WTC11 (cell line): ENCODE measurements at regions not wholly inside any gene's neighbourhood (a gene's known extent, or its start where the extent isn't known, plus 50 kb on each side); places are given as distances from the start of the nearest gene placed in this dataset.
"Not testable (repeated sequence)": the region's sequence is repeated elsewhere in the genome, so short reads cannot be mapped to it uniquely, and the experiment has no call there.

Experiments
- ATAC-seq: fragments of 200-7000 bp; cut with Tn5 transposase; 2 replicates; pipeline ENCODE4 v1.10.0; 2021; ENCODE audit warnings: mild to moderate bottlenecking, moderate library complexity
- CTCF ChIA-PET: fragments of 300-600 bp; sonication (Branson Sonifier 250); formaldehyde crosslinking; loops from one replicate; lab custom pipeline; 2021; ENCODE audit warnings: antibody characterized with exemption; lab: Charles Lee
- POLR2A ChIA-PET: fragments of 350-600 bp; sonication (Branson Sonifier 250); formaldehyde crosslinking; loops from one replicate; lab custom pipeline; 2021; ENCODE audit warnings: antibody characterized with exemption; lab: Charles Lee
- DNase-seq: peaks from one replicate; pipeline ENCODE4 v3.0.0; 2021; ENCODE audit warnings: low spot score
- H3K27ac Mint-ChIP-seq: 2 replicates; pipeline ENCODE4 v1.8.0; 2021; ENCODE audit warnings: mixed read lengths
- H3K27me3 Mint-ChIP-seq: 2 replicates; pipeline ENCODE4 v1.8.0; 2021; ENCODE audit warnings: low read depth, mild to moderate bottlenecking, moderate library complexity, mixed read lengths
- H3K36me3 Mint-ChIP-seq: 2 replicates; pipeline ENCODE4 v1.8.0; 2021; ENCODE audit warnings: mixed read lengths
- H3K4me1 Mint-ChIP-seq: 2 replicates; pipeline ENCODE4 v1.8.0; 2022; ENCODE audit warnings: mixed read lengths
- H3K4me3 Mint-ChIP-seq: 2 replicates; pipeline ENCODE4 v1.8.0; 2021; ENCODE audit warnings: mild to moderate bottlenecking, moderate library complexity, mixed read lengths
- H3K9me3 Mint-ChIP-seq: 2 replicates; pipeline ENCODE4 v1.8.0; 2021; ENCODE audit warnings: mixed read lengths
- CREM ChIP-seq: sonication (generic); formaldehyde crosslinking; IDR thresholded peaks from 2 replicates; pipeline ENCODE4 v1.8.1; 2022; ENCODE audit warnings: mild to moderate bottlenecking, missing genetic modification reagents, moderate library complexity
- ELF4 ChIP-seq: sonication (generic); formaldehyde crosslinking; IDR thresholded peaks from 2 replicates; pipeline ENCODE4 v1.8.1; 2022; ENCODE audit warnings: low read depth, mild to moderate bottlenecking, moderate library complexity, missing genetic modification reagents
- ESRRA ChIP-seq: sonication (generic); formaldehyde crosslinking; IDR thresholded peaks from 2 replicates; pipeline ENCODE4 v1.8.1; 2022; ENCODE audit warnings: mild to moderate bottlenecking, missing genetic modification reagents, borderline replicate concordance
- GRHL2 ChIP-seq: fragments of 250-450 bp; sonication (Bioruptor Pico); IDR thresholded peaks from 2 replicates; pipeline ENCODE4 v1.8.0; 2022; ENCODE audit warnings: mild to moderate bottlenecking, moderate library complexity; ENCODE audit not compliant: insufficient replicate concordance, severe bottlenecking
- JAZF1 ChIP-seq: fragments of 250-450 bp; sonication (Bioruptor Pico); IDR thresholded peaks from 2 replicates; pipeline ENCODE4 v1.9.0; 2021; ENCODE audit warnings: moderate library complexity, mild to moderate bottlenecking, inconsistent platforms
- MYBL2 ChIP-seq: sonication (generic); formaldehyde crosslinking; IDR thresholded peaks from 2 replicates; pipeline ENCODE4 v1.8.1; 2023; ENCODE audit warnings: mild to moderate bottlenecking, moderate library complexity, missing genetic modification reagents
- NR2C2 ChIP-seq: sonication (generic); formaldehyde crosslinking; IDR thresholded peaks from 2 replicates; pipeline ENCODE4 v1.8.0; 2022; ENCODE audit warnings: mild to moderate bottlenecking, missing genetic modification reagents
- PRRX2 ChIP-seq: fragments of 250-450 bp; sonication (Bioruptor Pico); IDR thresholded peaks from 2 replicates; pipeline ENCODE4 v1.8.0; 2021; ENCODE audit warnings: mild to moderate bottlenecking
- RELA ChIP-seq: sonication (generic); formaldehyde crosslinking; IDR thresholded peaks from 2 replicates; pipeline ENCODE4 v1.8.1; 2022; ENCODE audit warnings: missing genetic modification reagents, mild to moderate bottlenecking, borderline replicate concordance
- RORB ChIP-seq: fragments of 250-450 bp; sonication (Bioruptor Pico); IDR thresholded peaks from 2 replicates; pipeline ENCODE4 v1.9.0; 2021; ENCODE audit warnings: mild to moderate bottlenecking
- SMAD4 ChIP-seq: sonication (generic); formaldehyde crosslinking; IDR thresholded peaks from 2 replicates; pipeline ENCODE4 v1.8.0; 2022; ENCODE audit warnings: mild to moderate bottlenecking, missing genetic modification reagents
- ZNF317 ChIP-seq: sonication (generic); formaldehyde crosslinking; IDR thresholded peaks from 2 replicates; pipeline ENCODE4 v1.8.1; 2023; ENCODE audit warnings: low read depth, mild to moderate bottlenecking, moderate library complexity, missing genetic modification reagents, borderline replicate concordance
- ZNF416 ChIP-seq: fragments of 250-450 bp; sonication (Bioruptor Pico); IDR thresholded peaks from 2 replicates; pipeline ENCODE4 v1.9.0; 2021; ENCODE audit warnings: mild to moderate bottlenecking, inconsistent platforms
- TF ChIP-seq, protein P1 (sequence below): fragments of 250-450 bp; sonication (Bioruptor Pico); IDR thresholded peaks from 2 replicates; pipeline ENCODE4 v1.9.0; 2021; ENCODE audit warnings: mild to moderate bottlenecking, borderline replicate concordance
- TF ChIP-seq, protein P2 (sequence below): sonication (generic); formaldehyde crosslinking; IDR thresholded peaks from 2 replicates; pipeline ENCODE4 v1.8.1; 2023; ENCODE audit warnings: mild to moderate bottlenecking, missing genetic modification reagents, borderline replicate concordance
- TF ChIP-seq, protein P3 (sequence below): fragments of 250-450 bp; sonication (Bioruptor Pico); conservative IDR thresholded peaks from 2 replicates; pipeline ENCODE4 v1.9.0; 2021; ENCODE audit warnings: mild to moderate bottlenecking
- TF ChIP-seq, protein P4 (sequence below): sonication (generic); formaldehyde crosslinking; IDR thresholded peaks from 2 replicates; pipeline ENCODE4 v1.8.1; 2022; ENCODE audit warnings: mild to moderate bottlenecking, moderate library complexity, missing genetic modification reagents

DNA sequence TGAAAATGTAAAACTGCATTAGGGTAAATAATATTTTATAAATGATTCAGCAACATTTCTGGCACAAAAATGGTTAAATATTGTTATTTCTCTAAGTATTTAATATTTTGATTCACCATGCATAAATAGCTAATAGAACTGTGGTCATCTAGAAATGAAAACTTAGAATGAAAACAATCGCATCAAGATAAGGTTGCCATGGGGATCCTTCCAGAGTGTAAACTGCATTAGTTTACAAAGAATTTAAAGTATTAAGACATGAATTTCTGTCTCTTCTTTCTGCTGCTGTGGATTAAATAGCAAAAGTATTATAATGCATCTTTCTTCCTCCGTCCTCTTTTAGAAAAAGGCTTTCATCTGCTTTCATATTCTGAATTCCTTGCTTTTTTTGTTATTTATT lies 1064.6 kb upstream of the SLIT2 start:
- H3K4me3 Mint-ChIP-seq, result no peak overlapping the region
- H3K4me1 Mint-ChIP-seq, result peaks cover 20% of the 10 kb centered on the region
- ChIA-PET CTCF (no interaction called here), POLR2A (no interaction called here)
- DNase-seq, result no peak
- H3K27ac Mint-ChIP-seq, result no peak overlapping the region
- peaks cover 5% of the 10 kb centered on the region for H3K36me3 Mint-ChIP-seq
- peaks cover 11% of the 10 kb centered on the region for H3K9me3 Mint-ChIP-seq
- H3K27me3 Mint-ChIP-seq, result no peaks in the 10 kb centered on the region
- ATAC-seq, result no peak
- no peak for TF ChIP-seq ESRRA (CRISPR knock-in tag)
- TF ChIP-seq ELF4, result no peak
- no peak for TF ChIP-seq CREM (CRISPR knock-in tag)
- TF ChIP-seq PRRX2 (CRISPR knock-in tag), result no peak
- no peak for TF ChIP-seq NR2C2
- TF ChIP-seq JAZF1 (CRISPR knock-in tag), result no peak
- no peak for TF ChIP-seq RELA (CRISPR knock-in tag)
- TF ChIP-seq, protein P1, sequence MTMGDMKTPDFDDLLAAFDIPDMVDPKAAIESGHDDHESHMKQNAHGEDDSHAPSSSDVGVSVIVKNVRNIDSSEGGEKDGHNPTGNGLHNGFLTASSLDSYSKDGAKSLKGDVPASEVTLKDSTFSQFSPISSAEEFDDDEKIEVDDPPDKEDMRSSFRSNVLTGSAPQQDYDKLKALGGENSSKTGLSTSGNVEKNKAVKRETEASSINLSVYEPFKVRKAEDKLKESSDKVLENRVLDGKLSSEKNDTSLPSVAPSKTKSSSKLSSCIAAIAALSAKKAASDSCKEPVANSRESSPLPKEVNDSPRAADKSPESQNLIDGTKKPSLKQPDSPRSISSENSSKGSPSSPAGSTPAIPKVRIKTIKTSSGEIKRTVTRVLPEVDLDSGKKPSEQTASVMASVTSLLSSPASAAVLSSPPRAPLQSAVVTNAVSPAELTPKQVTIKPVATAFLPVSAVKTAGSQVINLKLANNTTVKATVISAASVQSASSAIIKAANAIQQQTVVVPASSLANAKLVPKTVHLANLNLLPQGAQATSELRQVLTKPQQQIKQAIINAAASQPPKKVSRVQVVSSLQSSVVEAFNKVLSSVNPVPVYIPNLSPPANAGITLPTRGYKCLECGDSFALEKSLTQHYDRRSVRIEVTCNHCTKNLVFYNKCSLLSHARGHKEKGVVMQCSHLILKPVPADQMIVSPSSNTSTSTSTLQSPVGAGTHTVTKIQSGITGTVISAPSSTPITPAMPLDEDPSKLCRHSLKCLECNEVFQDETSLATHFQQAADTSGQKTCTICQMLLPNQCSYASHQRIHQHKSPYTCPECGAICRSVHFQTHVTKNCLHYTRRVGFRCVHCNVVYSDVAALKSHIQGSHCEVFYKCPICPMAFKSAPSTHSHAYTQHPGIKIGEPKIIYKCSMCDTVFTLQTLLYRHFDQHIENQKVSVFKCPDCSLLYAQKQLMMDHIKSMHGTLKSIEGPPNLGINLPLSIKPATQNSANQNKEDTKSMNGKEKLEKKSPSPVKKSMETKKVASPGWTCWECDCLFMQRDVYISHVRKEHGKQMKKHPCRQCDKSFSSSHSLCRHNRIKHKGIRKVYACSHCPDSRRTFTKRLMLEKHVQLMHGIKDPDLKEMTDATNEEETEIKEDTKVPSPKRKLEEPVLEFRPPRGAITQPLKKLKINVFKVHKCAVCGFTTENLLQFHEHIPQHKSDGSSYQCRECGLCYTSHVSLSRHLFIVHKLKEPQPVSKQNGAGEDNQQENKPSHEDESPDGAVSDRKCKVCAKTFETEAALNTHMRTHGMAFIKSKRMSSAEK (CRISPR knock-in tag), result no peak
- no peak for TF ChIP-seq GRHL2 (CRISPR knock-in tag)
- TF ChIP-seq, all 79 proteins: peak for 0

DNA sequence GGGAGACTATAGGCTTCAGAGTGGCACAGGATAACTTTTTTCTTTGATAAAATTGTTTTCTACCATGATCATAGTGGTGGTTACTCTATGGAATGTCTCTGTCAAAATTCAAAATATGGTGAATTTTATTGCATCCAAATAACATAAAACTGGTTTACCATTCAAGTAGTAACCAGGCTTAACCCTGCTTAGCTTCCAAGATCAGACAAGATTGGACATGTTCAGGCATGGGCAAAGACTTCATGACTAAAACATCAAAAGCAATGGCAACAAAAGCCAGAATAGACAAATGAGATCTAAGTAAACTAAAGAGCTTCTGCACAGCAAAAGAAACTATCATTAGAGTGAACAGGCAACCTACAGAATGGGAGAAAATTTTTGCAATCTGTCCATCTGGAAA lies 1070.1 kb upstream of the SLIT2 start:
- H3K27ac Mint-ChIP-seq, H3K4me3 Mint-ChIP-seq, H3K27me3 Mint-ChIP-seq, H3K9me3 Mint-ChIP-seq, CTCF ChIA-PET, POLR2A ChIA-PET, DNase-seq, ATAC-seq: not testable (repeated sequence)
- Mint-ChIP-seq H3K36me3 (peaks cover 10% of the 10 kb centered on the region), H3K4me1 (peaks cover 14% of the 10 kb centered on the region)

DNA sequence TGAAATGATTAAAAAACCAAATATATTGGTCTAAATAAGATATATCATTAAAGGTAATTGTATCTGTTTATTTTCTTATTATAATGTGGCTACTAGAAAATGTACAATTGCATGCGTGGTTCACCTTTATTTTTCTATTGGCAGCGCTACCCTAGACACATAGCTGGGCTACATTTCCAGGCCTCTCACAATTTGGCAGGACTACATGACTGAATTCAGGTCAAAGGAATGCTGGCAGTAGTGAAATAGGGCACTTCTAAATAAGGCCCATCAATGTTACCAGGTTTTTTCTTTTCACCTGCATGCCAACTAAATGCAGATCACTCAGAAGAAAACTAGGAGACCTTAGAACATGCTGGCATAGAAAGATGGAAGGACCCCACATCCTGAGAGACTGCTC lies 1072.9 kb upstream of the SLIT2 start:
- ATAC-seq, result no peak
- no peak for DNase-seq
- Mint-ChIP-seq H3K36me3 (peaks cover 10% of the 10 kb centered on the region), H3K4me1 (peaks cover 9% of the 10 kb centered on the region), H3K27ac (no peak overlapping the region), H3K27me3 (no peaks in the 10 kb centered on the region), H3K4me3 (no peak overlapping the region), H3K9me3 (peaks cover 13% of the 10 kb centered on the region)
- POLR2A ChIA-PET, result no interaction called here
- CTCF ChIA-PET, result no interaction called here
- TF ChIP-seq, protein P2, sequence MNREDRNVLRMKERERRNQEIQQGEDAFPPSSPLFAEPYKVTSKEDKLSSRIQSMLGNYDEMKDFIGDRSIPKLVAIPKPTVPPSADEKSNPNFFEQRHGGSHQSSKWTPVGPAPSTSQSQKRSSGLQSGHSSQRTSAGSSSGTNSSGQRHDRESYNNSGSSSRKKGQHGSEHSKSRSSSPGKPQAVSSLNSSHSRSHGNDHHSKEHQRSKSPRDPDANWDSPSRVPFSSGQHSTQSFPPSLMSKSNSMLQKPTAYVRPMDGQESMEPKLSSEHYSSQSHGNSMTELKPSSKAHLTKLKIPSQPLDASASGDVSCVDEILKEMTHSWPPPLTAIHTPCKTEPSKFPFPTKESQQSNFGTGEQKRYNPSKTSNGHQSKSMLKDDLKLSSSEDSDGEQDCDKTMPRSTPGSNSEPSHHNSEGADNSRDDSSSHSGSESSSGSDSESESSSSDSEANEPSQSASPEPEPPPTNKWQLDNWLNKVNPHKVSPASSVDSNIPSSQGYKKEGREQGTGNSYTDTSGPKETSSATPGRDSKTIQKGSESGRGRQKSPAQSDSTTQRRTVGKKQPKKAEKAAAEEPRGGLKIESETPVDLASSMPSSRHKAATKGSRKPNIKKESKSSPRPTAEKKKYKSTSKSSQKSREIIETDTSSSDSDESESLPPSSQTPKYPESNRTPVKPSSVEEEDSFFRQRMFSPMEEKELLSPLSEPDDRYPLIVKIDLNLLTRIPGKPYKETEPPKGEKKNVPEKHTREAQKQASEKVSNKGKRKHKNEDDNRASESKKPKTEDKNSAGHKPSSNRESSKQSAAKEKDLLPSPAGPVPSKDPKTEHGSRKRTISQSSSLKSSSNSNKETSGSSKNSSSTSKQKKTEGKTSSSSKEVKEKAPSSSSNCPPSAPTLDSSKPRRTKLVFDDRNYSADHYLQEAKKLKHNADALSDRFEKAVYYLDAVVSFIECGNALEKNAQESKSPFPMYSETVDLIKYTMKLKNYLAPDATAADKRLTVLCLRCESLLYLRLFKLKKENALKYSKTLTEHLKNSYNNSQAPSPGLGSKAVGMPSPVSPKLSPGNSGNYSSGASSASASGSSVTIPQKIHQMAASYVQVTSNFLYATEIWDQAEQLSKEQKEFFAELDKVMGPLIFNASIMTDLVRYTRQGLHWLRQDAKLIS, result no peak
- no peak for TF ChIP-seq ZNF416 (CRISPR knock-in tag)
- no peak for TF ChIP-seq PRRX2 (CRISPR knock-in tag)
- no peak for TF ChIP-seq ZNF317 (CRISPR knock-in tag)
- no peak for TF ChIP-seq MYBL2
- no peak for TF ChIP-seq SMAD4
- TF ChIP-seq, protein P3, sequence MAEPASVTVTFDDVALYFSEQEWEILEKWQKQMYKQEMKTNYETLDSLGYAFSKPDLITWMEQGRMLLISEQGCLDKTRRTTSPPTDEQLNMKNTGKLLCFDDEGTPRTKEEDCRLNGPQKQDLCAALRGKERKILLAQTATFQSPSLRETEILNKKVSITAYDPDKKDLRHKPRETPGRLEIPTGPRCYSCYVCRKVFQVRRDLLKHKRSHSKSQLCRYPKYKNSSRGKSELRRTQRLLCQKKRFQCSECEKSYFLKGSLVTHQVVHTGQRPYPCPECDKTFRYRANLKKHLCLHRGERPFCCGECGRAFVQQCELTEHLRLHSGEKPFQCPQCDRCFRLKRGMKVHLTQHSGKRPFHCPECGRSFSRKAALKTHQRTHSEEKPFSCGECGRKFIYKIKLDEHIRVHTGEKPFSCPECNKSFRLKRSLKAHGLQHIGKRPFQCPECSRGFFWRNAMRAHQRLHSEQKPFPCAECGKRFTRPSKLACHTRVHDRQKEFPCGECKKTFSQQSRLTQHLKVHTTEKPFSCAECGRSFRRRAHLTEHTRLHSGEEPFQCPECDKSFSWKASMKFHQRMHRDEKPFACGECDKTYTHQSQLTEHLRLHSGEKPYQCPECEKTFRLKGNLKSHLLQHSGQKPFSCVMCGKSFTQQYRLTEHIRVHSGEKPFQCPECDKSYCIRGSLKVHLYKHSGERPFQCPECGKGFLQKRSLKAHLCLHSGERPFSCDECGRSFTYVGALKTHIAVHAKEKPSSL (CRISPR knock-in tag), result no peak
- TF ChIP-seq CREM (CRISPR knock-in tag), result no peak
- TF ChIP-seq JAZF1 (CRISPR knock-in tag), result no peak
- TF ChIP-seq, protein P4, sequence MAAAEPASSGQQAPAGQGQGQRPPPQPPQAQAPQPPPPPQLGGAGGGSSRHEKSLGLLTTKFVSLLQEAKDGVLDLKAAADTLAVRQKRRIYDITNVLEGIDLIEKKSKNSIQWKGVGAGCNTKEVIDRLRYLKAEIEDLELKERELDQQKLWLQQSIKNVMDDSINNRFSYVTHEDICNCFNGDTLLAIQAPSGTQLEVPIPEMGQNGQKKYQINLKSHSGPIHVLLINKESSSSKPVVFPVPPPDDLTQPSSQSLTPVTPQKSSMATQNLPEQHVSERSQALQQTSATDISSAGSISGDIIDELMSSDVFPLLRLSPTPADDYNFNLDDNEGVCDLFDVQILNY, result no peak
- TF ChIP-seq RORB (CRISPR knock-in tag), result no peak
- TF ChIP-seq, protein P1 (CRISPR knock-in tag), result no peak
